Naive thymus-derived CD4-positive, alpha-beta T cell (primary cell): ENCODE measurements at regions not wholly inside any gene's neighbourhood (a gene's known extent, or its start where the extent isn't known, plus 50 kb on each side); places are given as distances from the start of the nearest gene placed in this dataset.

Source experiments
- ATAC-seq: fragments of 150-1000 bp; cut with Tn5 transposase; 2 replicates; pipeline ENCODE4 v1.10.0; 2021; ENCODE audit warnings: mild to moderate bottlenecking, moderate library complexity
- CTCF ChIA-PET: fragments of 350-600 bp; sonication (Branson Sonifier 250); formaldehyde crosslinking; loops from one replicate; lab custom pipeline; 2021; ENCODE audit warnings: antibody characterized with exemption; lab: Charles Lee
- POLR2A ChIA-PET: fragments of 350-600 bp; sonication (Branson Sonifier 250); formaldehyde crosslinking; loops from one replicate; lab custom pipeline; 2021; ENCODE audit warnings: antibody characterized with exemption, inconsistent platforms; lab: Charles Lee
- DNase-seq, 9 donors: peaks; one replicate each; pipeline versions ENCODE4 v3.0.0 to v3.0.0-alpha.2; 2020 to 2022; ENCODE audit warnings: mixed read lengths in 1 of 9
- H3K27ac ChIP-seq: one replicate; pipeline ENCODE4 v1.7.0; 2013; ENCODE audit warnings: mild to moderate bottlenecking, low read depth, low read length, moderate library complexity
- H3K27me3 ChIP-seq, 2 donors: one replicate each; pipeline ENCODE4 v1.7.0; 2013; ENCODE audit warnings: low read length in 2 of 2, mild to moderate bottlenecking in 2 of 2, moderate library complexity in 2 of 2; ENCODE audit not compliant: control insufficient read depth in 2 of 2, insufficient read depth in 2 of 2
- H3K36me3 ChIP-seq, 3 experiments: 1 replicate in 2 of 3; 2 replicates in 1 of 3; pipeline ENCODE4 v1.7.0; 2013; ENCODE audit warnings: low read length in 3 of 3, mild to moderate bottlenecking in 3 of 3, moderate library complexity in 1 of 3; ENCODE audit not compliant: insufficient read depth in 3 of 3, control insufficient read depth in 2 of 3
- H3K4me1 ChIP-seq, 2 donors: one replicate each; pipeline ENCODE4 v1.7.0; 2013; ENCODE audit warnings: low read length in 2 of 2, mild to moderate bottlenecking in 2 of 2, moderate library complexity in 1 of 2; ENCODE audit not compliant: control insufficient read depth in 2 of 2, insufficient read depth in 2 of 2
- H3K4me3 ChIP-seq: 2 replicates; pipeline ENCODE4 v1.7.0; 2013; ENCODE audit warnings: mild to moderate bottlenecking, low read length
- H3K9me3 ChIP-seq, 3 experiments: 1 replicate in 2 of 3; 2 replicates in 1 of 3; pipeline ENCODE4 v1.7.0; 2013; ENCODE audit warnings: low read length in 3 of 3; ENCODE audit not compliant: control insufficient read depth in 2 of 3
- H3K27ac Mint-ChIP-seq, 9 donors: one replicate each; pipeline ENCODE4 v1.8.0; 2020 to 2022; ENCODE audit warnings: mixed read lengths in 9 of 9, mild to moderate bottlenecking in 8 of 9, moderate library complexity in 5 of 9, inconsistent platforms in 2 of 9
- H3K27me3 Mint-ChIP-seq, 5 donors: one replicate each; pipeline ENCODE4 v1.8.0; 2021 to 2022; ENCODE audit warnings: mixed read lengths in 5 of 5, mild to moderate bottlenecking in 1 of 5
- H3K36me3 Mint-ChIP-seq, 5 donors: one replicate each; pipeline ENCODE4 v1.8.0; 2020 to 2022; ENCODE audit warnings: mixed read lengths in 5 of 5, mild to moderate bottlenecking in 3 of 5, inconsistent platforms in 1 of 5
- H3K4me1 Mint-ChIP-seq, 7 donors: one replicate each; pipeline ENCODE4 v1.8.0; 2020 to 2022; ENCODE audit warnings: mixed read lengths in 7 of 7, mild to moderate bottlenecking in 3 of 7, inconsistent platforms in 1 of 7
- H3K4me3 Mint-ChIP-seq, 10 donors: one replicate each; pipeline ENCODE4 v1.8.0; 2020 to 2022; ENCODE audit warnings: mild to moderate bottlenecking in 10 of 10, mixed read lengths in 10 of 10, moderate library complexity in 6 of 10, inconsistent platforms in 2 of 10
- H3K9me3 Mint-ChIP-seq, 11 donors: one replicate each; pipeline ENCODE4 v1.8.0; 2020 to 2022; ENCODE audit warnings: mixed read lengths in 11 of 11, mild to moderate bottlenecking in 4 of 11, inconsistent platforms in 1 of 11, moderate library complexity in 1 of 11
- intact Hi-C, 2 donors: fragments of 100-400 bp; cut with micrococcal nuclease; formaldehyde crosslinking; loops; one replicate each; pipeline ENCODE4 v1.15.1; 2023

- no peaks in the 10 kb centered on the region for H3K36me3 Mint-ChIP-seq
- H3K9me3 Mint-ChIP-seq = peaks cover 0 to 9% (median 3%) of the 10 kb centered on the region in 11 donors
- CTCF ChIA-PET = no interaction called here
Observed at GRCh38 chr2:103219398-103219797, 457.6 kb downstream of the TMEM182 start.

GRCh38 chr2:103222969-103223368, 461.1 kb downstream of the TMEM182 start:
- ChIA-PET CTCF (no interaction called here), POLR2A (no interaction called here)
- Mint-ChIP-seq H3K4me3 (no peak overlapping the region), H3K27ac (no peak overlapping the region), H3K27me3 (no peaks in the 10 kb centered on the region), H3K36me3 (no peaks in the 10 kb centered on the region), H3K9me3 (peaks cover 0 to 6% (median 2%) of the 10 kb centered on the region in 11 donors), H3K4me1 (no peaks in the 10 kb centered on the region)
- no peaks in the 10 kb centered on the region for H3K27me3 ChIP-seq
- H3K9me3 ChIP-seq = no peaks in the 10 kb centered on the region
- H3K4me3 ChIP-seq = no peak overlapping the region
- H3K36me3 ChIP-seq = no peaks in the 10 kb centered on the region
- no peaks in the 10 kb centered on the region for H3K4me1 ChIP-seq
- DNase-seq (no peak), ATAC-seq (no peak)
- intact Hi-C loops = no loop called here
- H3K27ac ChIP-seq = no peak overlapping the region

More at GRCh38 chr2:103219398-103219797, 457.6 kb downstream of the TMEM182 start:
- ATAC-seq (no peak), DNase-seq (no peak)
- Mint-ChIP-seq H3K4me3 (no peak overlapping the region), H3K4me1 (no peaks in the 10 kb centered on the region), H3K27ac (no peak overlapping the region), H3K27me3 (no peaks in the 10 kb centered on the region)
- H3K4me3 ChIP-seq = no peak overlapping the region
- no peak overlapping the region for H3K27ac ChIP-seq
- H3K27me3 ChIP-seq = no peaks in the 10 kb centered on the region
- H3K4me1 ChIP-seq = no peaks in the 10 kb centered on the region
- H3K36me3 ChIP-seq = no peaks in the 10 kb centered on the region
- POLR2A ChIA-PET = no interaction called here
- no peaks in the 10 kb centered on the region for H3K9me3 ChIP-seq
- intact Hi-C loops = no loop called here

GRCh38 chr2:103230796-103231195, 469.0 kb downstream of the TMEM182 start:
- H3K9me3 ChIP-seq = no peaks in the 10 kb centered on the region
- no peaks in the 10 kb centered on the region for H3K36me3 Mint-ChIP-seq
- no peak overlapping the region for H3K27ac Mint-ChIP-seq
- peaks cover 0 to 11% (median 0%) of the 10 kb centered on the region in 11 donors for H3K9me3 Mint-ChIP-seq
- no peak overlapping the region for H3K4me3 Mint-ChIP-seq
- ChIA-PET CTCF (no interaction called here), POLR2A (no interaction called here)
- H3K27me3 Mint-ChIP-seq = no peaks in the 10 kb centered on the region
- ATAC-seq (no peak), DNase-seq (no peak)
- H3K27me3 ChIP-seq = no peaks in the 10 kb centered on the region
- H3K36me3 ChIP-seq = no peaks in the 10 kb centered on the region
- intact Hi-C loops = no loop called here
- no peaks in the 10 kb centered on the region for H3K4me1 ChIP-seq
- no peak overlapping the region for H3K27ac ChIP-seq
- no peak overlapping the region for H3K4me3 ChIP-seq
- no peaks in the 10 kb centered on the region for H3K4me1 Mint-ChIP-seq

GRCh38 chr2:103232865-103233264, 471.0 kb downstream of the TMEM182 start:
- no peaks in the 10 kb centered on the region for H3K9me3 ChIP-seq
- intact Hi-C loops = no loop called here
- H3K4me3 ChIP-seq = no peak overlapping the region
- DNase-seq = no peak
- no peak overlapping the region for H3K27ac ChIP-seq
- no peaks in the 10 kb centered on the region for H3K4me1 Mint-ChIP-seq
- no peak overlapping the region for H3K4me3 Mint-ChIP-seq
- no peaks in the 10 kb centered on the region for H3K36me3 Mint-ChIP-seq
- POLR2A ChIA-PET = no interaction called here
- no peaks in the 10 kb centered on the region for H3K27me3 ChIP-seq
- CTCF ChIA-PET = no interaction called here
- peaks cover 0 to 14% (median 3%) of the 10 kb centered on the region in 11 donors for H3K9me3 Mint-ChIP-seq
- H3K36me3 ChIP-seq = no peaks in the 10 kb centered on the region
- no peaks in the 10 kb centered on the region for H3K27me3 Mint-ChIP-seq
- H3K27ac Mint-ChIP-seq = no peak overlapping the region
- ATAC-seq = no peak
- H3K4me1 ChIP-seq = no peaks in the 10 kb centered on the region

GRCh38 chr2:103233691-103234090, 471.9 kb downstream of the TMEM182 start:
- no peaks in the 10 kb centered on the region for H3K36me3 ChIP-seq
- no peak for ATAC-seq
- no peaks in the 10 kb centered on the region for H3K4me1 ChIP-seq
- H3K4me1 Mint-ChIP-seq = no peaks in the 10 kb centered on the region
- no peak overlapping the region for H3K27ac Mint-ChIP-seq
- no peaks in the 10 kb centered on the region for H3K27me3 Mint-ChIP-seq
- H3K9me3 Mint-ChIP-seq = peaks cover 0 to 17% (median 3%) of the 10 kb centered on the region in 11 donors
- intact Hi-C loops = no loop called here
- no peak overlapping the region for H3K4me3 ChIP-seq
- DNase-seq = no peak
- no peak overlapping the region for H3K27ac ChIP-seq
- ChIA-PET CTCF (no interaction called here), POLR2A (no interaction called here)
- H3K36me3 Mint-ChIP-seq = no peaks in the 10 kb centered on the region
- no peaks in the 10 kb centered on the region for H3K9me3 ChIP-seq
- no peak overlapping the region for H3K4me3 Mint-ChIP-seq
- no peaks in the 10 kb centered on the region for H3K27me3 ChIP-seq

DNA sequence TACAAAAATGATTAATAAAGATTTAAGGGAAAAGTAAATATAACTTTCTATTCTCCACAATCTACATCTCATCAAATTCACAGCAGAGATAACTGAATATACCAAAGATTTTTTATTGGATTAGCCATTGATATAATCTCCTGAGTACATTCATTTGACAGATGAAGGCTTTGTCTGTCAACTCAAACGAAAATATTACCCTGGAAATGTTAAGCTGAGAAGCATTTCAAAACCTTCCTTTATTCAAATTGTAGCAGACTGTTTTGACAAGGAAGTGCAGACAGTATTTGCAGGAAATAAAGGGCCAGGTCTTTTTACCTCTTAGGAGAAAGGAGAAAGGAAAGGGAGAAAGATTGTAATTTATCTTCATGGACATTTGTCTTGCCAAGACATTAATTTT, 473.5 kb downstream of the TMEM182 start:
- ATAC-seq = no peak

DNA sequence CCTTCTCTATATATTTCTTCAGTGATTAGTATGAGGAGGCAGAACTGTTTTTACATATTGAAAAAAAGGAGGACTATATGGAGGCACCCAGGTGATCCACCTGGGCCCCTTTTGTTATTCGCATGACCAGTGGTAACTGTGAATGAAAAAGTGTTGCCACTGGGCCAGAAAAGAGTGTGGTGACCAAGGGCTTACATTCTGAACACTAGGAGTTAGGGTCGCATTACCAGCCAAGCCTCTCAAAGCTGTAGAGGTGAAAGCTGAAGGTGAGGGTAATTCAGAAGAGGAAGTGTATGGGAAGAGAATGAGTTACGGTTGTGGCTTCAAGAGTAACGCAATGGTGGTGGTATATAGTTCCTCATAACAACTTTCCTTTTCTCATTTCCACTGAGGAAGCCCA, 487.6 kb downstream of the TMEM182 start:
- no peaks in the 10 kb centered on the region for H3K27me3 Mint-ChIP-seq
- ATAC-seq (no peak), DNase-seq (no peak)
- Histone ChIP-seq H3K4me1 (no peaks in the 10 kb centered on the region), H3K36me3 (no peaks in the 10 kb centered on the region), H3K4me3 (no peak overlapping the region), H3K9me3 (no peaks in the 10 kb centered on the region), H3K27me3 (no peaks in the 10 kb centered on the region), H3K27ac (no peak overlapping the region)
- POLR2A ChIA-PET = no interaction called here
- H3K4me1 Mint-ChIP-seq = no peaks in the 10 kb centered on the region
- peaks cover 0 to 17% (median 4%) of the 10 kb centered on the region in 11 donors for H3K9me3 Mint-ChIP-seq
- intact Hi-C loops = no loop called here
- no peaks in the 10 kb centered on the region for H3K36me3 Mint-ChIP-seq
- CTCF ChIA-PET = no interaction called here
- H3K27ac Mint-ChIP-seq = no peak overlapping the region
- no peak overlapping the region for H3K4me3 Mint-ChIP-seq

More for the DNA sequence above, 473.5 kb downstream of the TMEM182 start:
- peaks cover 0 to 21% (median 3%) of the 10 kb centered on the region in 11 donors for H3K9me3 Mint-ChIP-seq
- no peak for DNase-seq
- CTCF ChIA-PET = no interaction called here
- no peak overlapping the region for H3K27ac Mint-ChIP-seq
- POLR2A ChIA-PET = no interaction called here
- no peaks in the 10 kb centered on the region for H3K36me3 ChIP-seq
- no peak overlapping the region for H3K27ac ChIP-seq
- no peaks in the 10 kb centered on the region for H3K4me1 ChIP-seq
- H3K9me3 ChIP-seq = no peaks in the 10 kb centered on the region
- H3K4me3 Mint-ChIP-seq = no peak overlapping the region
- no peaks in the 10 kb centered on the region for H3K36me3 Mint-ChIP-seq
- no peak overlapping the region for H3K4me3 ChIP-seq
- intact Hi-C loops = no loop called here
- no peaks in the 10 kb centered on the region for H3K4me1 Mint-ChIP-seq
- no peaks in the 10 kb centered on the region for H3K27me3 Mint-ChIP-seq
- no peaks in the 10 kb centered on the region for H3K27me3 ChIP-seq
